Duodenal mucosa (tissue), 2 donors: ENCODE measurements at regions not wholly inside any gene's neighbourhood (a gene's known extent, or its start where the extent isn't known, plus 50 kb on each side); places are given as distances from the start of the nearest gene placed in this dataset.

Source experiments
- H3K27ac ChIP-seq: one replicate; pipeline ENCODE4 v1.7.0; 2013; ENCODE audit warnings: low read depth, low read length
- H3K27me3 ChIP-seq, 2 donors: one replicate each; pipeline ENCODE4 v1.7.0; 2013; ENCODE audit warnings: low read length in 2 of 2, control low read depth in 1 of 2; ENCODE audit not compliant: insufficient read depth in 2 of 2, control insufficient read depth in 1 of 2
- H3K36me3 ChIP-seq, 2 donors: one replicate each; pipeline ENCODE4 v1.7.0; 2013; ENCODE audit warnings: low read length in 2 of 2, control low read depth in 1 of 2; ENCODE audit not compliant: insufficient read depth in 2 of 2, control insufficient read depth in 1 of 2
- H3K4me1 ChIP-seq, 2 donors: one replicate each; pipeline ENCODE4 v1.7.0; 2013; ENCODE audit warnings: low read length in 2 of 2, control low read depth in 1 of 2; ENCODE audit not compliant: insufficient read depth in 2 of 2, control insufficient read depth in 1 of 2
- H3K4me3 ChIP-seq, 2 donors: one replicate each; pipeline ENCODE4 v1.7.0; 2013; ENCODE audit warnings: low read length in 2 of 2, low read depth in 1 of 2
- H3K9ac ChIP-seq, 2 donors: one replicate each; pipeline ENCODE4 v1.7.0; 2013; ENCODE audit warnings: low read length in 2 of 2, low read depth in 1 of 2
- H3K9me3 ChIP-seq, 2 donors: one replicate each; pipeline ENCODE4 v1.7.0; 2013; ENCODE audit warnings: low read length in 2 of 2, control low read depth in 1 of 2; ENCODE audit not compliant: control insufficient read depth in 1 of 2

DNA sequence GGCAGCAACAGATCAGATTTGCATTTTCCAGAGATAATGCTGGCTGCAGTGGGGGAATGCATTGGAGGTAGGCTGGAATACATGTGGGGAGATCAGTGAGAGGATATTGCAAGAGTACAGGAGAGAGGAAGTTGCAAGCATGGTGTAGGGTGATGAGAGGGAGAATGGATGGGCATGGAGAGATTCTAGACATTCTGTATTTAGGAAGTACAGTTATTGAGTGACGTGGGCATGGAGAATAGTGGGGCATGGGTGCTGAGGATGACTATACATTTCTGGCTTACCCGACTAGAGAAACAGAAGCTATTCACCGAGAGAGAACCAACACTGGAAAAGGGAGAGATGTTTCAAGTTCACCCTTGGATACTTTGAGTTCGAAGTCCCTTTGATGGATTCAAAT is 116.9 kb upstream of the SVIL start:
- H3K27ac ChIP-seq: no peak overlapping the region

DNA sequence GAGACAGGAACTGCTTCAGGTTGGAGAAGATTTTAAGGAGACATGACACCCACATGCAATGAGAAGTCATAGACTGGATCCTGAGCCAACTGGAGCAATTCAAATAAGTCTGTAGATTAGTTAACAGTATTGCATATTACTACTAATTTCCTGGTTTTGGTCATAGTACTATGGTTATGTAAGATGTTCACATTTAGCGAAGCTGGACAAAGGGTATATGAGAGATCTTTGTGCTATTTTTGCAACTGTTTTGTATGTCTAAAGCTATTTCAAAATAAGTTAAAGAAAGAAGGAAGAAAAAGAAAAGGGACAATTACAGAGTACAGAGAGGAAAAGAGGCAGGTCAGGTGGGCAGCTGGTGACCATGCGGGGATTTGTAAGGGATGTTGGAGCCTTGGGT is 116.5 kb upstream of the SVIL start:
- Histone ChIP-seq H3K4me3 (no peak overlapping the region), H3K36me3 (no peaks in the 10 kb centered on the region), H3K9me3 (no peaks in the 10 kb centered on the region), H3K27ac (no peak overlapping the region), H3K4me1 (no peaks in the 10 kb centered on the region), H3K9ac (no peak overlapping the region), H3K27me3 (no peaks in the 10 kb centered on the region)

More for the DNA sequence above, 116.9 kb upstream of the SVIL start:
- Histone ChIP-seq H3K4me1 (no peaks in the 10 kb centered on the region), H3K36me3 (no peaks in the 10 kb centered on the region), H3K4me3 (no peak overlapping the region), H3K27me3 (no peaks in the 10 kb centered on the region), H3K9ac (no peak overlapping the region), H3K9me3 (no peaks in the 10 kb centered on the region)

DNA sequence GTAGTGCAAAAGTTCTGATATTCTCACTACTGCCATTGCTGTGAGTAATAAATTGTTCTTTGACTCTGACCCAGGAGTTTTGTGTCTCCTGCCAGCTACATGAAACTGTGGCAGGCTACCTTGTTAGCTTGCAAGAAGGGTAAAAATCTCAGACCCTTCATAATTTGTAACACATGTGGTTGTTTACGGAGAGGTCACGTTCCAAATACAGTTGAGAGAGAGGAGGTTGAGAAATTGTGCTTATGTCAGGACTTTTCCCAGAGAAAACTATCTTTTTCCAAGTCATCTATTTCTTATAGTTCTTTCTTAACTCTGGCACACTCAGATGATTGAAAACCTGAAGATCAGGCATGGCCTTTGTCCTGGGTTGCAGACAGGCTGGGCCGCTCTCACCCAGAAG is 114.4 kb upstream of the SVIL start:
- no peaks in the 10 kb centered on the region for H3K36me3 ChIP-seq

DNA sequence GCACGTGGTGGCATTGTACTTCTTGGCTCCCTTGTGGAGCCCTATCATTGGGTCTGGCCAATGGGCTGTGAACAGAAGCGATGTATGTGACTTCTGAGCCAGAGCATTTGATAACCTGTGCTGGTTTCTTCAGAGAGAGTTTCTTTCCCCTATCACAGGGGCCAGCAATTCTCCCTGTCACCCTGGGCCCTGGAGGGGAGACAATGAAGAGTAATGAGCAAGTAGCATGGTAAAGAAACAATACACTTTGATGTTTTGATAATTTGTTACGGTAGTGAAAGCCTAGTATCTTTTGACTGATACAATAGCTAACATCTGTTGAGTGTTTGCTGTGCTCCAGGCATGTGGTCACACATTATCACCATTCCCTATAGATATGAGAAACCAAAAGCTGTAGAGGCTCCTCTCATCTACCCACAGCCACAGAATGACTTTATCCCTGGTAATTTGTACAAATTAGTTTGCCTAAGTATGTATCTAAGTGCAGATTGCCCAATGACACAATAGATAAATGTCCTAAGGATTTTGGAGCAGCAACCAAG is 113.4 kb upstream of the SVIL start:
- Histone ChIP-seq H3K27me3 (no peaks in the 10 kb centered on the region), H3K27ac (no peak overlapping the region), H3K9ac (no peak overlapping the region), H3K4me1 (no peaks in the 10 kb centered on the region), H3K9me3 (no peaks in the 10 kb centered on the region), H3K36me3 (no peaks in the 10 kb centered on the region), H3K4me3 (no peak overlapping the region)

More for the DNA sequence above, 114.4 kb upstream of the SVIL start:
- H3K4me3 ChIP-seq: no peak overlapping the region
- H3K9me3 ChIP-seq: no peaks in the 10 kb centered on the region
- no peaks in the 10 kb centered on the region for H3K4me1 ChIP-seq
- no peak overlapping the region for H3K27ac ChIP-seq
- no peaks in the 10 kb centered on the region for H3K27me3 ChIP-seq
- H3K9ac ChIP-seq: no peak overlapping the region

DNA sequence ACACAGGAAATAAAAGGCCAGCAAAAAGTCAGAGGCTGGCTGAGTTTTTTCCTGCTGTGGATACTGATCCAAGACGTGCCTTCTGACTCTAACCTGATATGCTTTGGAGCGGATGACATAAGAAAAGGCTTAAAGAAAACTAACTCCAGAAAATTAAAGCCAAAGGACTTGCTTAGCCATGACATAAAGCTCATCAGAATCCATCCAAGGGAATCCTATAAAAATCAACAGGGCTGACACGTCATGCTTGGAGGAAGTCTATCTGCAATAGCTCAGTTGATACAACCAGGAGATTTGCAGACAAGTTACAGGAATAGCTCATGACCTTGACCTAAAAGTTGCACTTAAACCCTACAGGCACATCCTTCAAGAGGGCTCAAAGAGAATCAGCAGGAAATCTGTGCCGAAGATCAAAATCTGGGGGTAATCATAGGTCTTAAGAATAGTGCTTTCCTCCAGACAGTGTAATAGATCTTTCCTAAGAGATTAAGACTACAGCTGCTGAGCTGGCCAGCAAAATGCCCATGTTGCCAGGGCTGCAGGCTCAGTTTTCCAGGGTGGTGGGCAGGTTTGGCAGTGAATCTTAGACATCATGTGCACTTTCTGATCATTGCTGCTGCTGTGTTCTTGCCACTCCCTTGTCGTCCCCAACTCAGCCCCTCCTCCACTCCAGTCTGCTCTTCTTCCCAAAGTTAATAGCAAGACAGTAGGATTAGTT is 111.5 kb upstream of the SVIL start:
- Histone ChIP-seq H3K27me3 (no peaks in the 10 kb centered on the region), H3K27ac (no peak overlapping the region), H3K4me3 (no peak overlapping the region)

DNA sequence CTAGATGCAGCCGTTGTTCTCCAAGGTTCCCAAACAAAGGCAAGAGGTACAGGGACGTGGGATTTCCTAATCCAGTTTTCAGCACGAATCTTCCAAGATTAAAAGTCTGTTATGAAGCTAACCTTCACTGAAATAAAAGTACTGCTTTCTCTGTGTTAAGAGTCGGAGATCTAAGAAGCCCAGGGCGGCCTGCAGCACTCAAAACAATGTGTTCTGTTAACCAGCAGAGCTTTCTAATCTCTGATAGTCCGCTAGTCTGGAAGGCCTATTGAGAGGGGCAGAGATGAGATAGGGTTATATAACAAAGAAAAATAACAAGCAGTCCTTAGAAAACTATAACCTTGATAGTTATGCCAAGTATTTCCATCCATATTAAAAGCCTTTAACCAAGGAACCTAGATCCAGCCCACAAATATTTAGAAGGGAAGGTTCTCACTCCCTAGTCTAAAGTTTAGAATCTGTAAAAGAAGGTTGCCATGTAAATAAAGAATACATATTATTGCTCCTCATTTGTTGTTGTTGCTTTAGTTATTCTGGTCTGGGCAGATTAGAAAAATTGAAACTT is 106.3 kb upstream of the SVIL start:
- Histone ChIP-seq H3K27ac (no peak overlapping the region), H3K4me1 (peaks cover 0 to 4% of the 10 kb centered on the region in 2 donors), H3K9me3 (no peaks in the 10 kb centered on the region)

More for the DNA sequence above, 111.5 kb upstream of the SVIL start:
- no peak overlapping the region for H3K9ac ChIP-seq
- H3K36me3 ChIP-seq: no peaks in the 10 kb centered on the region
- no peaks in the 10 kb centered on the region for H3K4me1 ChIP-seq
- H3K9me3 ChIP-seq: no peaks in the 10 kb centered on the region

GRCh38 chr10:29738341-29738740 is 103.6 kb upstream of the SVIL start:
- no peaks in the 10 kb centered on the region for H3K36me3 ChIP-seq
- no peak overlapping the region for H3K9ac ChIP-seq
- H3K4me3 ChIP-seq: no peak overlapping the region
- H3K4me1 ChIP-seq: peaks cover 11 to 20% of the 10 kb centered on the region in 2 donors
- H3K27ac ChIP-seq: no peak overlapping the region
- no peaks in the 10 kb centered on the region for H3K9me3 ChIP-seq
- no peaks in the 10 kb centered on the region for H3K27me3 ChIP-seq

More for the DNA sequence above, 106.3 kb upstream of the SVIL start:
- no peaks in the 10 kb centered on the region for H3K27me3 ChIP-seq
- no peaks in the 10 kb centered on the region for H3K36me3 ChIP-seq
- H3K9ac ChIP-seq: no peak overlapping the region
- H3K4me3 ChIP-seq: no peak overlapping the region

DNA sequence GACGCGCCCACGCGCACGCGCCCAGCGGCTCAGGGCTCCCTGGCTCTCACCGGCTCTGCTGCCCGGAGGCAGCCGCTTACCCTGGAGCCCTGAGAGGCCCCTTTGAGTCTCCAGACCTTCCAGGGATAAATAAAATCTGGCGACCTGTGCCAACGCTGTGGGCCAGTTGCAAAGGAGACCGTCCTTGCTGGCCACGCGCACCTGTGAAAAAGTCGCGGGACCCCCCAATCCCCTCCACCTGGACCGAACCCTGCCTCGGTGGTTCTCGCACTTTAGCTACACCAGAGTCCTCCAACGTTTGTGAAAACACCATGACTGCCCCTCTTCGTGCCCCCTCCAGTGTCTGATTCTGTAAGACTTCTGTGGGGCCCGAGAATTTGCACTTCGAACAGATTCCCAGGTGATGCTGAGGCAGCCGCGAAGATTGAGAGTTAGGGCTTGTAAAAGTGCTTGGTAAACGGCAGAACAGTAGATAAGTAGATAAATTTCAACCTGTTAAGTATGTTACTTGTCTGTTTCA is 102.4 kb upstream of the SVIL start:
- Histone ChIP-seq H3K27me3 (no peaks in the 10 kb centered on the region), H3K4me1 (peaks cover 11 to 20% of the 10 kb centered on the region in 2 donors), H3K9me3 (no peaks in the 10 kb centered on the region), H3K36me3 (no peaks in the 10 kb centered on the region), H3K4me3 (peak overlapping the region in 1 of 2 donors; percentile 26), H3K9ac (no peak overlapping the region), H3K27ac (no peak overlapping the region)

- H3K9me3 ChIP-seq: no peaks in the 10 kb centered on the region
- peak overlapping the region; percentile 80 for H3K27ac ChIP-seq
- no peaks in the 10 kb centered on the region for H3K27me3 ChIP-seq
- peak overlapping the region; percentile 74 to 75 for H3K4me3 ChIP-seq
- H3K4me1 ChIP-seq: peaks cover 11 to 20% of the 10 kb centered on the region in 2 donors
- no peaks in the 10 kb centered on the region for H3K36me3 ChIP-seq
- H3K9ac ChIP-seq: peak overlapping the region; percentile 72 to 74
Observed at GRCh38 chr10:29736366-29737073, 101.7 kb upstream of the SVIL start.
